Activated CD4-positive, alpha-beta T cell treated with anti-CD3 and anti-CD28 coated beads for 24 hours (primary cell): ENCODE measurements at regions not wholly inside any gene's neighbourhood (a gene's known extent, or its start where the extent isn't known, plus 50 kb on each side); places are given as distances from the start of the nearest gene placed in this dataset.
"Not testable (repeated sequence)": the region's sequence is repeated elsewhere in the genome, so short reads cannot be mapped to it uniquely, and the experiment has no call there.

Source experiments
- DNase-seq, 2 donors: peaks; one replicate each; pipeline ENCODE4 v3.0.0-alpha.2; 2020; ENCODE audit warnings: low read depth in 2 of 2

GRCh38 chr4:190118519-190118918 lies 54.2 kb downstream of the DBET start:
- not testable (repeated sequence) for DNase-seq

GRCh38 chr4:190119474-190119873 lies 54.1 kb upstream of the DUX4 start:
- DNase-seq = not testable (repeated sequence)

DNA sequence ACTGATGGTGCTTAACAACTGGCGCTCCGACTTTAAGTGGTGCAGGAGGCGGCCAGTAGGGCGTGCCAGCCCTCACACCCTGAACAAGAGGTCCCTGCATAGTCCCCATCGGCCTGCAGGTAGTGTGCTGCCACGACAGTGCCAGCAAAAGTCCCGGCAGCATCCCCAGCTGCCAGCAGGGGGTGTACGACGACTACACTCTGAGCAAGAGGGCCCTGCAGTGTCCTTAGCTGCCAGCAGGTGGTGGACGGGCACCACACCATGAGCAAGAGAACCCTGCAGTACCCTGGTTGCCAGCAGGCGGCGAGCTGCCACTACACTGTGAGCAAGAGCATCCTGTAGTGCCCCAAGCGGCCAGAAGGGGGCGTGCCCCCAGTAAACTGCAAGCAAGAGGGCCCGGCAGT lies 53.5 kb upstream of the DUX4 start:
- DNase-seq = not testable (repeated sequence)

GRCh38 chr4:190120537-190121001 lies 53.0 kb upstream of the DUX4 start:
- DNase-seq = not testable (repeated sequence)

- DNase-seq = not testable (repeated sequence)
Measured at GRCh38 chr4:190121076-190121671, 52.4 kb upstream of the DUX4 start.

DNA sequence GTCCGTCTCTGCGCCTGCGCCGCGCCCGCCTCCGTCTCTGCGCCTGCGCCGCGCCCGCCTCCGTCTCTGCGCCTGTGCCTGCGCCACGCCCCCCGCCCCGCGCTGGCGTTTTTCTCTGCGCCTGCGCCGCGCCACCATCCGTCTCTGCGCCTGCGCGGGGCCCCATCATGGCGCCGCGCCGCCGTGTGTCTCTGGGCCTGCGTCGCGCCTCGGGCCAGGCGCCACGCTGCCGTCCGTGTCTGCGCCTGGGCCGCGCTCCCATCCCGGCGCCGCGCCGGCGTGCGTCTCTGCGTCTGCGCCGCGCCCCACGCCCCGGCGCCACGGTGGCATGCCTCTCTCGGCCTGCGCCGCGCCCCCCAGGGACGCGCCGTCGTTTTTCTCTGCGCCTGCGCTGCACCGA lies 51.8 kb upstream of the DUX4 start:
- DNase-seq = no peak

DNA sequence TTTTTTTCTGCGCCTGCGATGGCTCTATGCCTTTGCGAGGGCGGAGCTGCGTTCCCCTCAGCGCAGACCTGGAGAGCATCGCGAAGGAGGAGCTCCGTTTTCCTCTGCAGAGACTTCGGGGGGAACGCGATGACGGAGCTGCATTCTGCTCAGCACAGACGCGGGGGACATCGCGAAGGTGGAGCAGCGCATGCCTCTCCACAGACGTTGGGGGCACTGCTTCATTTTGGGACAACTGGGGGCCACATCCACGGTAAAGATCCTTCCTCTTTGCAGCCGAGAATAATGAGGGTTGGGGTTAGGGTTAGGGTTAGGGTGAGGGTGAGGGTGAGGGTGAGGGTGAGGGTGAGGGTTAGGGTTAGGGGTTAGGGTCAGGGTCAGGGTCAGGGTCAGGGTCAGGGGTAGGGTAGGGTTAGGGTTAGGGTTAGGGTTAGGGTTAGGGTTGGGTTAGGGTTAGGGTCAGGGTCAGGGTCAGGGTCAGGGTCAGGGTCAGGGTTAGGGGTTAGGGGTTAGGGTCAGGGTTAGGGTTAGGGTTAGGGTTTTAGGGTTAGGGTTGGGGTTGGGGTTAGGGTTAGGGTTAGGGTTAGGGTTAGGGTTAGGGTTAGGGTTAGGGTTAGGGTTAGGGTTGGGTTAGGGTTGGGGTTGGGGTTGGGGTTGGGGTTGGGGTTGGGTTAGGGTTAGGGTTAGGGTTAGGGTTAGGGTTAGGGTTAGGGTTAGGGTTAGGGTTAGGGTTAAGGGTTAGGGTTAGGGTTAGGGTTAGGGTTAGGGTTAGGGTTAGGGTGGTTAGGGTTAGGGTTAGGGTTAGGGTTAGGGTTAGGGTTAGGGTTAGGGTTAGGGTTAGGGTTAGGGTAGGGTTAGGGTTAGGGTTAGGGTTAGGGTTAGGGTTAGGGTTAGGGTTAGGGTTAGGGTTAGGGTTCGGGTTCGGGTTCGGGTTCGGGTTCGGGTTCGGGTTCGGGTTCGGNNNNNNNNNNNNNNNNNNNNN lies 51.1 kb upstream of the DUX4 start:
- peak in 1 of 2 donors; percentile 48 for DNase-seq
